ENCODE measurements at regions not wholly inside any gene's neighbourhood (a gene's known extent, or its start where the extent isn't known, plus 50 kb on each side); places are given as distances from the start of the nearest gene placed in this dataset.

- TF ChIP-seq REST (IDR thresholded peaks at IDR 0.05; ENCODE audit: low read depth): no peak
- no peak for TF ChIP-seq POLR2A (IDR thresholded peaks at IDR 0.05; ENCODE audit: borderline replicate concordance, extremely low read depth, insufficient read depth, insufficient read length)
- no peak for TF ChIP-seq SIN3A (IDR thresholded peaks at IDR 0.05; ENCODE audit: low read depth)
- no peak for TF ChIP-seq POLR2AphosphoS5 (IDR thresholded peaks at IDR 0.05; ENCODE audit: low read depth, low read length)
- TF ChIP-seq CEBPB (IDR thresholded peaks at IDR 0.05; ENCODE audit: low read depth): no peak
Observed at GRCh38 chrX:98380556-98380955, 1496.8 kb downstream of the RPA4 start (continued).

GRCh38 chrX:98398542-98398941 lies 1514.8 kb downstream of the RPA4 start:
- Histone ChIP-seq H2AFZ (ENCODE audit: low read depth, low read length, poor library complexity, severe bottlenecking) (no peak overlapping the region), H3K9me2 (ENCODE audit: insufficient read depth) (no peaks in the 10 kb centered on the region), H3K79me2 (ENCODE audit: insufficient read depth, low read length) (no peaks in the 10 kb centered on the region), H3K27me3 (ENCODE audit: insufficient read depth, low read length) (no peaks in the 10 kb centered on the region), H3K9me3 (ENCODE audit: control insufficient read depth in 1 of 2, insufficient read depth in 1 of 2, low read depth in 1 of 2, low read length in 2 of 2) (no peaks in the 10 kb centered on the region), H3K4me2 (ENCODE audit: low read length) (no peak overlapping the region), H3K27ac (ENCODE audit: low read depth, low read length) (no peak overlapping the region), H3K9ac (ENCODE audit: low read length) (no peak overlapping the region), H4K20me1 (ENCODE audit: insufficient read depth) (no peaks in the 10 kb centered on the region), H3K4me1 (ENCODE audit: control insufficient read depth in 1 of 2, insufficient read depth in 2 of 2, low read length in 2 of 2) (no peaks in the 10 kb centered on the region), H3K4me3 (replicated peaks in 1 of 2; ENCODE audit: low read depth in 1 of 2, low read length in 2 of 2) (no peak overlapping the region), H3K36me3 (ENCODE audit: control insufficient read depth in 1 of 2, insufficient read depth in 2 of 2, low read length in 2 of 2) (no peaks in the 10 kb centered on the region)
- ATAC-seq: no peak
- RAD21 ChIA-PET (ENCODE audit: low non-redundant PET in 1 of 2, low total read pairs in 2 of 2, uncharacterized antibody in 2 of 2, unreplicated experiment in 2 of 2): no interaction called here
- POLR2A ChIA-PET: no interaction called here
- no peak for DNase-seq (ENCODE audit: low read depth, low spot score)
- TF ChIP-seq POLR2AphosphoS5 (IDR thresholded peaks at IDR 0.05; ENCODE audit: low read depth, low read length) (no peak), SRF (IDR thresholded peaks at IDR 0.05; ENCODE audit: low read depth) (no peak), TCF7L2 (IDR thresholded peaks at IDR 0.05; ENCODE audit: borderline replicate concordance, extremely low read depth, insufficient read depth, insufficient read length) (no peak), ATF3 (IDR thresholded peaks at IDR 0.05) (no peak)
- CTCF ChIA-PET: no interaction called here
- BruUV-seq (replicated peaks): no TSS peak
- intact Hi-C loops (cut with micrococcal nuclease): no loop called here

All from HCT116 (cell line).